SK-N-SH treated with all-trans-retinoic acid at 6 μM for 48 hours (cell line): ENCODE measurements at regions not wholly inside any gene's neighbourhood (a gene's known extent, or its start where the extent isn't known, plus 50 kb on each side); places are given as distances from the start of the nearest gene placed in this dataset.
A peak's percentile ranks its signal among the peaks of the same experiment; 100 is the strongest.

Experiments used
- ATAC-seq: fragments of 200-7000 bp; cut with Tn5 transposase; 3 replicates; pipeline ENCODE4 v1.9.1; 2020; ENCODE audit warnings: mild to moderate bottlenecking, moderate library complexity
- ARNTL ChIP-seq: fragments of 450-650 bp; formaldehyde crosslinking; IDR thresholded peaks from 2 replicates; pipeline ENCODE4 v1.5.0; 2020; ENCODE audit warnings: low read depth, mild to moderate bottlenecking, moderate library complexity, borderline replicate concordance
- BACH2 ChIP-seq: fragments of 250-450 bp; sonication (Bioruptor Pico); IDR thresholded peaks from 2 replicates; pipeline ENCODE4 v1.9.0; 2021; ENCODE audit warnings: mild to moderate bottlenecking, borderline replicate concordance
- CREB5 ChIP-seq: fragments of 250-450 bp; sonication (Bioruptor Pico); IDR thresholded peaks from 2 replicates; pipeline ENCODE4 v1.5.1; 2020; ENCODE audit warnings: low read depth, mild to moderate bottlenecking, moderate library complexity
- CSDC2 ChIP-seq: fragments of 250-450 bp; sonication (Bioruptor Pico); IDR thresholded peaks from 2 replicates; pipeline ENCODE4 v1.5.0; 2020; ENCODE audit warnings: mild to moderate bottlenecking, moderate library complexity
- CSRNP3 ChIP-seq: fragments of 250-450 bp; sonication (Bioruptor Pico); IDR thresholded peaks from 2 replicates; pipeline ENCODE4 v1.5.1; 2021; ENCODE audit warnings: mild to moderate bottlenecking, moderate library complexity
- GLIS3 ChIP-seq: fragments of 250-450 bp; sonication (Bioruptor Pico); IDR thresholded peaks from 2 replicates; pipeline ENCODE4 v1.5.0; 2020; ENCODE audit warnings: mild to moderate bottlenecking, moderate library complexity
- ISL1 ChIP-seq: fragments of 250-450 bp; sonication (Bioruptor Pico); IDR thresholded peaks from 2 replicates; pipeline ENCODE4 v2.1.2; 2022; ENCODE audit warnings: mild to moderate bottlenecking, moderate library complexity
- OSR1 ChIP-seq: fragments of 250-450 bp; sonication (Bioruptor Pico); IDR thresholded peaks from 2 replicates; pipeline ENCODE4 v1.8.0; 2022; ENCODE audit warnings: moderate library complexity, mild to moderate bottlenecking, inconsistent platforms
- PATZ1 ChIP-seq: fragments of 250-450 bp; sonication (Bioruptor Pico); IDR thresholded peaks from 2 replicates; pipeline ENCODE4 v1.8.0; 2020; ENCODE audit warnings: mild to moderate bottlenecking, moderate library complexity, borderline replicate concordance
- POU6F1 ChIP-seq: fragments of 250-450 bp; sonication (Bioruptor Pico); IDR thresholded peaks from 2 replicates; pipeline ENCODE4 v1.8.0; 2021; ENCODE audit warnings: low read depth, mild to moderate bottlenecking, moderate library complexity, borderline replicate concordance
- TCF4 ChIP-seq: fragments of 250-450 bp; sonication (Bioruptor Pico); IDR thresholded peaks from 2 replicates; pipeline ENCODE4 v1.8.0; 2021; ENCODE audit warnings: mild to moderate bottlenecking, moderate library complexity, borderline replicate concordance
- TOX ChIP-seq: fragments of 250-450 bp; sonication (Bioruptor Pico); IDR thresholded peaks from 2 replicates; pipeline ENCODE4 v1.8.0; 2021; ENCODE audit warnings: mild to moderate bottlenecking, moderate library complexity, borderline replicate concordance
- TSHZ2 ChIP-seq: fragments of 250-450 bp; sonication (Bioruptor Pico); IDR thresholded peaks from 2 replicates; pipeline ENCODE4 v1.5.0; 2020; ENCODE audit warnings: mild to moderate bottlenecking, moderate library complexity
- ZFP3 ChIP-seq: fragments of 250-450 bp; sonication (Bioruptor Pico); IDR thresholded peaks from 2 replicates; pipeline ENCODE4 v1.5.0; 2020; ENCODE audit warnings: mild to moderate bottlenecking, moderate library complexity
- ZFP30 ChIP-seq: fragments of 450-650 bp; formaldehyde crosslinking; IDR thresholded peaks from 2 replicates; pipeline ENCODE4 v1.5.0; 2022; ENCODE audit warnings: mild to moderate bottlenecking, moderate library complexity
- ZNF565 ChIP-seq: fragments of 450-650 bp; formaldehyde crosslinking; conservative IDR thresholded peaks from 2 replicates; pipeline ENCODE4 v1.5.0; 2020; ENCODE audit warnings: low read depth, mild to moderate bottlenecking, moderate library complexity

- TF ChIP-seq TSHZ2 (CRISPR knock-in tag) (no peak), ISL1 (CRISPR knock-in tag) (no peak), ZFP30 (CRISPR knock-in tag) (no peak)
Measured at GRCh38 chr5:82347201-82347865, 69.2 kb upstream of the RPS23 start (continued).

- ATAC-seq: peak; percentile 23; the same call in 2 of the 3 replicates
- TF ChIP-seq BACH2 (CRISPR knock-in tag) (no peak), OSR1 (CRISPR knock-in tag) (no peak), TSHZ2 (CRISPR knock-in tag) (no peak), ISL1 (CRISPR knock-in tag) (no peak), CSRNP3 (CRISPR knock-in tag) (no peak), CSDC2 (CRISPR knock-in tag) (no peak), PATZ1 (CRISPR knock-in tag) (no peak), ZFP30 (CRISPR knock-in tag) (no peak)
Measured at GRCh38 chr5:82346399-82347165, 68.4 kb upstream of the RPS23 start.

- no peak for ATAC-seq
- TF ChIP-seq POU6F1 (CRISPR knock-in tag) (no peak), ZFP3 (CRISPR knock-in tag) (no peak), ARNTL (no peak), ISL1 (CRISPR knock-in tag) (no peak), ZFP30 (CRISPR knock-in tag) (no peak), TCF4 (CRISPR knock-in tag) (no peak), CREB5 (CRISPR knock-in tag) (no peak), ZNF565 (CRISPR knock-in tag) (no peak), CSDC2 (CRISPR knock-in tag) (no peak), BACH2 (CRISPR knock-in tag) (no peak), TOX (CRISPR knock-in tag) (no peak), PATZ1 (CRISPR knock-in tag) (no peak), GLIS3 (CRISPR knock-in tag) (no peak)
- TF ChIP-seq, all 23 proteins: peak for 0
Measured at GRCh38 chr5:82345108-82345507, 67.0 kb upstream of the RPS23 start.
